ENCODE measurements at regions not wholly inside any gene's neighbourhood (a gene's known extent, or its start where the extent isn't known, plus 50 kb on each side); places are given as distances from the start of the nearest gene placed in this dataset.

DNA sequence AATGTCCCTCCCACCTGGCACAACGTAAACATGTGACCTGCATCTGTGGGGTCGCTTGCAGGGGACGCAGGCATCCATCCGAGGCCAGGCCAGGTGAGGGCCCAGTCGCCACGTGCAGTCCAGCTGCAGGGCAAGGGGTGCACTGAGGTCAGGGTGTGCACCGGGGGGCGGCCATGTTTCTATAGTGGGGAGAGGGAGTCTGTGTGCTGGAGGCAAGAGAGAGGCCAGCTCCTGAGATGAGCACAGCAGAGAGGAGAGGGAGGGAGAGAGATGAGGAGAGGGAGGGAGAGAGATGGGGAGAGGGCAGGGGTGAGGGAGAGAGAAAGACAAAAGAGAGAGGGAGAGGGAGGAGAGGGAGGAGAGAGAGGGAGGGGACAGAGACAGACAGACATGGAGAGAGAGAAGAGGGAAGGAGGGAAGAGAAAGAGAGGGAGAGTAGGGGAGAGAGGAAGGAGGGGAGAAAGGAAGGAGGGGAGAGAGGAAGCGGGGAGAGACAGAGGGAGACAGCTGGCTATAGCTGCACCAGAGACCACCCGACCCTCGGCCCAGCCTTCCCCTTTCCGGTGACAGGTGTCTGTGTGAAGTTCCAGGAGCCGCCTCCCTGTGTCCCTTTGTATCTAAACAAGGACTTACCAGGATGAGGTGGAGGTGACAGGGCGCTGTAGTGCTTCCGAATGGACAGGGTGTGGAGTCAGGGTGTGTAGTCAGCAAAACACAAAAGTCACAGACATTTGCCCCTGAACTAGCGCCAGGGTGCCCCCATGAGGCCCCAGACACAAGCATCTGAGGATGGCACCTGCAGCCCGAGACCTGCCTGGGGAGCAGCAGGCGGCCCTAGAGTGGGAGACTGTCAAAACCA lies 68.7 kb downstream of the ADRA2C start:
- TF ChIP-seq SMAD1 (IDR thresholded peaks at IDR 0.05; ENCODE audit: low read depth, partially characterized antibody) (no peak), CBFB (IDR thresholded peaks at IDR 0.05; ENCODE audit: low read depth) (no peak), SMC3 (IDR thresholded peaks at IDR 0.05; ENCODE audit: borderline replicate concordance, low read length) (no peak), USF2 (IDR thresholded peaks at IDR 0.05; ENCODE audit: borderline replicate concordance, low read depth, low read length) (no peak), NFYA (IDR thresholded peaks at IDR 0.05; ENCODE audit: borderline replicate concordance, low read depth, low read length) (no peak), KDM1A (IDR thresholded peaks at IDR 0.05; ENCODE audit: borderline replicate concordance) (no peak), CHD1 (IDR thresholded peaks at IDR 0.05; ENCODE audit: low read depth, low read length) (no peak), RCOR1 (conservative IDR thresholded peaks at IDR 0.05; ENCODE audit: low read depth, low read length) (no peak), CEBPB (IDR thresholded peaks at IDR 0.05; ENCODE audit: borderline replicate concordance in 1 of 2, low read depth in 2 of 2, low read length in 2 of 2) (no peak)
- TF ChIP-seq, protein P1, sequence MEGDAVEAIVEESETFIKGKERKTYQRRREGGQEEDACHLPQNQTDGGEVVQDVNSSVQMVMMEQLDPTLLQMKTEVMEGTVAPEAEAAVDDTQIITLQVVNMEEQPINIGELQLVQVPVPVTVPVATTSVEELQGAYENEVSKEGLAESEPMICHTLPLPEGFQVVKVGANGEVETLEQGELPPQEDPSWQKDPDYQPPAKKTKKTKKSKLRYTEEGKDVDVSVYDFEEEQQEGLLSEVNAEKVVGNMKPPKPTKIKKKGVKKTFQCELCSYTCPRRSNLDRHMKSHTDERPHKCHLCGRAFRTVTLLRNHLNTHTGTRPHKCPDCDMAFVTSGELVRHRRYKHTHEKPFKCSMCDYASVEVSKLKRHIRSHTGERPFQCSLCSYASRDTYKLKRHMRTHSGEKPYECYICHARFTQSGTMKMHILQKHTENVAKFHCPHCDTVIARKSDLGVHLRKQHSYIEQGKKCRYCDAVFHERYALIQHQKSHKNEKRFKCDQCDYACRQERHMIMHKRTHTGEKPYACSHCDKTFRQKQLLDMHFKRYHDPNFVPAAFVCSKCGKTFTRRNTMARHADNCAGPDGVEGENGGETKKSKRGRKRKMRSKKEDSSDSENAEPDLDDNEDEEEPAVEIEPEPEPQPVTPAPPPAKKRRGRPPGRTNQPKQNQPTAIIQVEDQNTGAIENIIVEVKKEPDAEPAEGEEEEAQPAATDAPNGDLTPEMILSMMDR (IDR thresholded peaks at IDR 0.05 in 2 of 3, conservative IDR thresholded peaks at IDR 0.05 in 1 of 3; ENCODE audit: control insufficient read depth in 2 of 3, extremely low read depth in 1 of 3, insufficient read depth in 1 of 3, low read depth in 3 of 3, low read length in 3 of 3): no peak

Measured in GM12878 (cell line).